ENCODE measurements at regions not wholly inside any gene's neighbourhood (a gene's known extent, or its start where the extent isn't known, plus 50 kb on each side); places are given as distances from the start of the nearest gene placed in this dataset.

GRCh38 chr5:23649594-23649993, 142.2 kb downstream of the PRDM9 start:
- no peak overlapping the region for H3K4me3 ChIP-seq (ENCODE audit: low read depth, low read length)
- H3K36me3 ChIP-seq (ENCODE audit: control insufficient read depth, insufficient read depth, low read length): no peaks in the 10 kb centered on the region
- CTCF ChIA-PET: no interaction called here

GRCh38 chr5:23655674-23656073, 148.3 kb downstream of the PRDM9 start:
- CTCF ChIA-PET: no interaction called here
- Histone ChIP-seq H3K4me3 (ENCODE audit: low read depth, low read length) (no peak overlapping the region), H3K27me3 (ENCODE audit: control insufficient read depth, insufficient read depth, low read length) (no peaks in the 10 kb centered on the region), H3K36me3 (ENCODE audit: control insufficient read depth, insufficient read depth, low read length) (no peaks in the 10 kb centered on the region)
- DNase-seq (ENCODE audit: low read depth): no peak
- POLR2A ChIA-PET: no interaction called here
- TF ChIP-seq, protein P1, sequence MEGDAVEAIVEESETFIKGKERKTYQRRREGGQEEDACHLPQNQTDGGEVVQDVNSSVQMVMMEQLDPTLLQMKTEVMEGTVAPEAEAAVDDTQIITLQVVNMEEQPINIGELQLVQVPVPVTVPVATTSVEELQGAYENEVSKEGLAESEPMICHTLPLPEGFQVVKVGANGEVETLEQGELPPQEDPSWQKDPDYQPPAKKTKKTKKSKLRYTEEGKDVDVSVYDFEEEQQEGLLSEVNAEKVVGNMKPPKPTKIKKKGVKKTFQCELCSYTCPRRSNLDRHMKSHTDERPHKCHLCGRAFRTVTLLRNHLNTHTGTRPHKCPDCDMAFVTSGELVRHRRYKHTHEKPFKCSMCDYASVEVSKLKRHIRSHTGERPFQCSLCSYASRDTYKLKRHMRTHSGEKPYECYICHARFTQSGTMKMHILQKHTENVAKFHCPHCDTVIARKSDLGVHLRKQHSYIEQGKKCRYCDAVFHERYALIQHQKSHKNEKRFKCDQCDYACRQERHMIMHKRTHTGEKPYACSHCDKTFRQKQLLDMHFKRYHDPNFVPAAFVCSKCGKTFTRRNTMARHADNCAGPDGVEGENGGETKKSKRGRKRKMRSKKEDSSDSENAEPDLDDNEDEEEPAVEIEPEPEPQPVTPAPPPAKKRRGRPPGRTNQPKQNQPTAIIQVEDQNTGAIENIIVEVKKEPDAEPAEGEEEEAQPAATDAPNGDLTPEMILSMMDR (IDR thresholded peaks at IDR 0.05; ENCODE audit: insufficient read depth, low read depth, low read length): no peak

More at GRCh38 chr5:23649594-23649993, 142.2 kb downstream of the PRDM9 start:
- POLR2A ChIA-PET: no interaction called here
- H3K27me3 ChIP-seq (ENCODE audit: control insufficient read depth, insufficient read depth, low read length): no peaks in the 10 kb centered on the region
- no peak for DNase-seq (ENCODE audit: low read depth)
- TF ChIP-seq, protein P1 (IDR thresholded peaks at IDR 0.05; ENCODE audit: insufficient read depth, low read depth, low read length): no peak

DNA sequence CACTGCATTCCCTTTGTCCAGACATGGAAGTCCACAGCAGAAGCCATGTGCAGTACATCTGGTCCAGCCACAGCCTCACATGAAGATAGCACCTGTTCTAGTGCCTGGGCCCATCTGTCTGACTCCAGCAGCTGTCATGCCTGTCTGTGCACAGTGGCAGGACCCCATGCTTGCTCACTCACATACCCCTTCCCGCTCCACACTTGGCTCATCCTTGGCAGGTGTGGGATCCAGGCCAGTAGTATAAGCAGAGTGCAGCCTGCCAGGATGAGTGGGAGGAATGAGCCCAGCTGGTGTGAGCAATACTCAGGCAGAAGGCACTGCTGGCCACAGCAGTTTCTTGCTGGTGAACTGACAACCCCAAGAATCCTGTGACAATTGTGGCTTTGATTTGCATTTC, 168.0 kb downstream of the PRDM9 start:
- ChIA-PET POLR2A (interaction anchor here (0.6 kb wide), 1 partner anchor 40 kb away, joined by 6 read pairs; no protein-coding TSS in a partner anchor), CTCF (no interaction called here)
- Histone ChIP-seq H3K27me3 (ENCODE audit: control insufficient read depth, insufficient read depth, low read length) (no peaks in the 10 kb centered on the region), H3K4me3 (ENCODE audit: low read depth, low read length) (no peak overlapping the region), H3K36me3 (ENCODE audit: control insufficient read depth, insufficient read depth, low read length) (no peaks in the 10 kb centered on the region)
- no peak for DNase-seq (ENCODE audit: low read depth)
- TF ChIP-seq, protein P1 (IDR thresholded peaks at IDR 0.05; ENCODE audit: insufficient read depth, low read depth, low read length): no peak

- CTCF ChIA-PET: no interaction called here
- Histone ChIP-seq H3K36me3 (ENCODE audit: control insufficient read depth, insufficient read depth, low read length) (no peaks in the 10 kb centered on the region), H3K27me3 (ENCODE audit: control insufficient read depth, insufficient read depth, low read length) (no peaks in the 10 kb centered on the region)
These were observed 170.6 kb downstream of the PRDM9 start for GRCh38 chr5:23677996-23678395.

GRCh38 chr5:23684103-23684502, 176.7 kb downstream of the PRDM9 start:
- DNase-seq (ENCODE audit: low read depth): no peak
- POLR2A ChIA-PET: no interaction called here
- H3K4me3 ChIP-seq (ENCODE audit: low read depth, low read length): no peak overlapping the region
- TF ChIP-seq, protein P1 (IDR thresholded peaks at IDR 0.05; ENCODE audit: insufficient read depth, low read depth, low read length): no peak
- no peaks in the 10 kb centered on the region for H3K27me3 ChIP-seq (ENCODE audit: control insufficient read depth, insufficient read depth, low read length)
- no peaks in the 10 kb centered on the region for H3K36me3 ChIP-seq (ENCODE audit: control insufficient read depth, insufficient read depth, low read length)
- CTCF ChIA-PET: no interaction called here

More at GRCh38 chr5:23677996-23678395, 170.6 kb downstream of the PRDM9 start:
- TF ChIP-seq, protein P1 (IDR thresholded peaks at IDR 0.05; ENCODE audit: insufficient read depth, low read depth, low read length): no peak
- POLR2A ChIA-PET: no interaction called here
- H3K4me3 ChIP-seq (ENCODE audit: low read depth, low read length): no peak overlapping the region
- DNase-seq (ENCODE audit: low read depth): no peak
